ENCODE measurements at regions not wholly inside any gene's neighbourhood (a gene's known extent, or its start where the extent isn't known, plus 50 kb on each side); places are given as distances from the start of the nearest gene placed in this dataset.
"Not testable (repeated sequence)": the region's sequence is repeated elsewhere in the genome, so short reads cannot be mapped to it uniquely, and the experiment has no call there.

DNA sequence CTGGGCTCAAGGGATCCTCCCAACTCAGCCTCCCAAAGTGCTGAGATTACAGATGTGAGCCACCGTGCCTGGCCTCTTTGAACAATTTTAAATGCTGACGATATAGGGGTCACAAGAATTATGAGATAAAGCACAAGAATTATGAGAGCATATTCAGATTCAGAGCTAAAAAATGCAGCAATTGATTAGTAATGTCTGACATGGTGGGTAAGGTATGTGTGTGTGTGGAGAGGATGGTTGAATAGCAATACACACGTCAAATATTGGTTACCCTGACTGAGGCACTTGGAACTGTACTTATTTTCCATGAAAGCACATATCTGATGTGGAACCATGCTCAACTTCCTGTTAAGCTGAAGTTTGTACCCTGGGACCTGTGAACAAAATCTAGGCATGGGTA, 115.6 kb downstream of the EOMES start (continued):
- no peak for TF ChIP-seq REST (IDR thresholded peaks at IDR 0.05; ENCODE audit: borderline replicate concordance in 1 of 2, low read depth in 1 of 2, low read length in 2 of 2)
- TF ChIP-seq ZSCAN30 (CRISPR knock-in tag; IDR thresholded peaks at IDR 0.05) = no peak

DNA sequence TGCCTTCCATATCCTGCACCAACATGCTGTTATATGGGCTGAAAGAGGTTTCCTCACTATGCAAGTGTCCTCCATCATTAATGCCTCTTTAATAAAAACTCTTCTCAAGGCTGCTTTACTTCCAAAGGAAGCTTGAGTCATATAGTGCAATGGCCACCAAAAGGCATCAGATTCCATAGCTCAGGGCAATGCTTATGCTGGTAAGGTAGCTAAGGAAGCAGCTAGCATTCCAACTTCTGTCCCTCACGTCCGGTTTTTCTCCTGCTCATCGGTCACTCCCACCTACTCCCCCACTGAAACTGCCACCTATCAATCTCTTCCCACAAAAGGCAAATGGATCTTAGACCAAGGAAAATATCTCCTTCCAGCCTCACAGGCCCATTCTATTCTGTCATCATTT, 117.1 kb upstream of the SLC4A7 start:
- POLR2A ChIA-PET; BruUV-seq (replicated peaks); H3K4me3 ChIP-seq (replicated peaks in 1 of 3; ENCODE audit: insufficient read depth in 1 of 3, low read depth in 2 of 3, low read length in 3 of 3): not testable (repeated sequence)

GRCh38 chr3:27599741-27600140, 115.6 kb upstream of the SLC4A7 start:
- H3K4me3 ChIP-seq (replicated peaks in 1 of 3; ENCODE audit: insufficient read depth in 1 of 3, low read depth in 2 of 3, low read length in 3 of 3); CTCF ChIA-PET (ENCODE audit: low intra/inter-chr PET ratio, low total read pairs); H3K9ac ChIP-seq (ENCODE audit: insufficient read depth, low read depth, low read length); FAIRE-seq; H3K4me1 ChIP-seq (ENCODE audit: insufficient read depth, low read length); H3K27me3 ChIP-seq (ENCODE audit: control insufficient read depth in 1 of 2, insufficient read depth in 2 of 2, low read length in 2 of 2); BruUV-seq (replicated peaks); DNase-seq (ENCODE audit: low spot score); POLR2A ChIA-PET; H3K4me2 ChIP-seq (ENCODE audit: low read depth, low read length); ATAC-seq; H3K36me3 ChIP-seq (replicated peaks in 1 of 2; ENCODE audit: control insufficient read depth in 1 of 2, insufficient read depth in 2 of 2, low read length in 2 of 2); H4K20me1 ChIP-seq (ENCODE audit: insufficient read depth, low read length); in situ Hi-C loops (cut with HindIII; ENCODE audit: extremely low pct_ligation_motif_present, low pct_unique_long_range_greater_than_20kb); H2AFZ ChIP-seq (ENCODE audit: low read length); intact Hi-C loops (cut with micrococcal nuclease; ENCODE audit: unreplicated experiment); H3K79me2 ChIP-seq (ENCODE audit: insufficient read depth, low read length); H3K27ac ChIP-seq (ENCODE audit: extremely low read length, insufficient read depth, low read length): not testable (repeated sequence)
- WGBS (ENCODE audit: low lambda C conversion rate) = 27% methylated on average over 7 of the region's 7 CpGs
- H3K9me3 ChIP-seq (ENCODE audit: low read length) = peaks cover 10% of the 10 kb centered on the region; the same call in 1 of the 2 replicates

More for the DNA sequence above, 117.1 kb upstream of the SLC4A7 start:
- H3K4me2 ChIP-seq (ENCODE audit: low read depth, low read length); FAIRE-seq; H3K9ac ChIP-seq (ENCODE audit: insufficient read depth, low read depth, low read length); H3K36me3 ChIP-seq (replicated peaks in 1 of 2; ENCODE audit: control insufficient read depth in 1 of 2, insufficient read depth in 2 of 2, low read length in 2 of 2); H4K20me1 ChIP-seq (ENCODE audit: insufficient read depth, low read length); CTCF ChIA-PET (ENCODE audit: low intra/inter-chr PET ratio, low total read pairs); H3K27me3 ChIP-seq (ENCODE audit: control insufficient read depth in 1 of 2, insufficient read depth in 2 of 2, low read length in 2 of 2); H3K27ac ChIP-seq (ENCODE audit: extremely low read length, insufficient read depth, low read length); H2AFZ ChIP-seq (ENCODE audit: low read length); intact Hi-C loops (cut with micrococcal nuclease; ENCODE audit: unreplicated experiment); in situ Hi-C loops (cut with HindIII; ENCODE audit: extremely low pct_ligation_motif_present, low pct_unique_long_range_greater_than_20kb); ATAC-seq; H3K79me2 ChIP-seq (ENCODE audit: insufficient read depth, low read length); H3K4me1 ChIP-seq (ENCODE audit: insufficient read depth, low read length); DNase-seq (ENCODE audit: low spot score): not testable (repeated sequence)
- H3K9me3 ChIP-seq (ENCODE audit: low read length) = peaks cover 10% of the 10 kb centered on the region; the same call in 1 of the 2 replicates
- WGBS (ENCODE audit: low lambda C conversion rate) = 49% methylated on average over 3 of the region's 3 CpGs
